C4-2B (cell line): ENCODE measurements at regions not wholly inside any gene's neighbourhood (a gene's known extent, or its start where the extent isn't known, plus 50 kb on each side); places are given as distances from the start of the nearest gene placed in this dataset.
"Not testable (repeated sequence)": the region's sequence is repeated elsewhere in the genome, so short reads cannot be mapped to it uniquely, and the experiment has no call there.

ENCODE experiments used
- H3K27ac ChIP-seq: fragments of 450-650 bp; 2 replicates; pipeline ENCODE4 v1.5.1; 2017
- ZFX ChIP-seq: fragments of 450-650 bp; IDR thresholded peaks from 2 replicates; pipeline ENCODE4 v1.6.1; 2017
- TF ChIP-seq, protein P1 (sequence below): fragments of 450-650 bp; conservative IDR thresholded peaks from 2 replicates; pipeline ENCODE4 v1.5.1; 2017; ENCODE audit warnings: mild to moderate bottlenecking

DNA sequence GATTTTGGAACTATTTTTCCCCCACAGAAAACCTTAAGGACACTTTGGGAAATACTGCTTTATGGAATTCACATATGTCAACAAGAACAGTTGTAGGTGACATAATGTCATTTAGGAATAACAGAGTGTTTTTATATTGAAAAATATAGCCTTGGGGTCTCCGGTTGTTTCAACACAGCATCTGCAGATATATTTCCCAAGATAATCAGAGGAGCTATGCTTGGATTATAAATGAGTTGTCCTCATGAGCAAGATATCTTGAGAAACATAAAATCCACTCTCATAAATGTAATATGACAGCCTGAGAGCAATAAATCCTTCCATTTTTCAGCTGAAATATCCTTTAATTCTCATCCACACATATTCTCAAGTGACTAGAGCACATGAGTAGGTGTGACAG is 473.7 kb upstream of the LMCD1 start:
- no peak for TF ChIP-seq ZFX
- TF ChIP-seq, protein P1, sequence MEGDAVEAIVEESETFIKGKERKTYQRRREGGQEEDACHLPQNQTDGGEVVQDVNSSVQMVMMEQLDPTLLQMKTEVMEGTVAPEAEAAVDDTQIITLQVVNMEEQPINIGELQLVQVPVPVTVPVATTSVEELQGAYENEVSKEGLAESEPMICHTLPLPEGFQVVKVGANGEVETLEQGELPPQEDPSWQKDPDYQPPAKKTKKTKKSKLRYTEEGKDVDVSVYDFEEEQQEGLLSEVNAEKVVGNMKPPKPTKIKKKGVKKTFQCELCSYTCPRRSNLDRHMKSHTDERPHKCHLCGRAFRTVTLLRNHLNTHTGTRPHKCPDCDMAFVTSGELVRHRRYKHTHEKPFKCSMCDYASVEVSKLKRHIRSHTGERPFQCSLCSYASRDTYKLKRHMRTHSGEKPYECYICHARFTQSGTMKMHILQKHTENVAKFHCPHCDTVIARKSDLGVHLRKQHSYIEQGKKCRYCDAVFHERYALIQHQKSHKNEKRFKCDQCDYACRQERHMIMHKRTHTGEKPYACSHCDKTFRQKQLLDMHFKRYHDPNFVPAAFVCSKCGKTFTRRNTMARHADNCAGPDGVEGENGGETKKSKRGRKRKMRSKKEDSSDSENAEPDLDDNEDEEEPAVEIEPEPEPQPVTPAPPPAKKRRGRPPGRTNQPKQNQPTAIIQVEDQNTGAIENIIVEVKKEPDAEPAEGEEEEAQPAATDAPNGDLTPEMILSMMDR: no peak
- H3K27ac ChIP-seq: no peak overlapping the region

DNA sequence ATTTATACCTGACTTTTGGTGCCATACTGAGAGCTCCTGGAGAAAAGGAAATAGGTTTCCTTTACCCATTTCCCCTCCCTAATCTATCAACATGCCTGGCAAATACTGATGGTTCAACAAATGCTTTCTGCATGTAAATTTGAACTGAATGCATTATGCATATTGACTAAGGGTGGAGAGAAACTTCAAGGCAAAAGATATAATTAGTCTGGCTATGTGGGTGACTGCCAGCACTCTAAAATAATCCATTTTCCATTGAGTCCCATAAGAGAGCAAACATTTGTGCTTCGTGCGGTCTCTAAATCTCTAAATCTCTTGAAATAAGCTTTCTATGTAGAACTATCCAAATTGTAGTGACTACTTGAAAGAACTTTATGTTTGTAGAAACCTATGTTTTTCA is 451.3 kb upstream of the LMCD1 start:
- no peak overlapping the region for H3K27ac ChIP-seq
- no peak for TF ChIP-seq ZFX
- TF ChIP-seq, protein P1: no peak

DNA sequence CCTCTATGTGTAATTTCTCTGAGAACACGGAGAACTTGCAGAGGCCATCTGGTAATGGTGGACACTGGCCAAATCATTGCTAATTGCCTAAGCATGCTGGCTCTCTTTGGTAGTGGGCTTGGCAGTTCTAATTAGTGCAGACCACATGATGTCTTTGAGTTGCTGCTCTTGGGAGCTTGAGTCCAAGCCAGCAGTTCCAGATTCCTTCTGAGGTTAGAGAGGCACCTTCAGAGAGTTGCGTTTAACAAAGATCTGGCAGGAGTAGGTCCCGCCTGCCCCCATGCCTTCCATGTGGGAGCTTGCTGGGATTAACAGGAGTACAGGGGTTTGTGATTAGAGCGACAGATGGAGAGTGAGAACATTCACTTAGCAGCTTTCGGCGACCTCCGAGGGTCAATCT is 449.0 kb upstream of the LMCD1 start:
- TF ChIP-seq, protein P1: no peak
- TF ChIP-seq ZFX: no peak

DNA sequence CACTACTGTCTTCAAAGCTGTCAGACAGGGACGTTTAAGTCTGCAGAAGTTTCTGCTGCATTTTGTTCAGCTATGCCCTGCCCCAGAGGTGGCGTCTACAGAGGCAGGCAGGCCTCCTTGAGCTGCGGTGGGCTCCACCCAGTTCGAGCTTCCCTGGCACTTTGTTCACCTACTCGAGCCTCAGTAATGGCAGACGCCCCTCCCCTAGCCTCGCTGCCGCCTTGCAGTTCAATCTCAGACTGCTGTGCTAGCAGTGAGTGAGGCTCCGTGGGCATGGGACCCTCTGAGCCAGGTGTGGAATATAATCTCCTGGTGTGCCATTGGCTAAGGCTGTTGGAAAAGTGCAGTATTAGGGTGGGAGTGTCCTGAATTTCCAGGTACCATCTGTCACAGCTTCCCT is 433.5 kb upstream of the LMCD1 start:
- H3K27ac ChIP-seq: not testable (repeated sequence)

More for the DNA sequence above, 449.0 kb upstream of the LMCD1 start:
- no peak overlapping the region for H3K27ac ChIP-seq

DNA sequence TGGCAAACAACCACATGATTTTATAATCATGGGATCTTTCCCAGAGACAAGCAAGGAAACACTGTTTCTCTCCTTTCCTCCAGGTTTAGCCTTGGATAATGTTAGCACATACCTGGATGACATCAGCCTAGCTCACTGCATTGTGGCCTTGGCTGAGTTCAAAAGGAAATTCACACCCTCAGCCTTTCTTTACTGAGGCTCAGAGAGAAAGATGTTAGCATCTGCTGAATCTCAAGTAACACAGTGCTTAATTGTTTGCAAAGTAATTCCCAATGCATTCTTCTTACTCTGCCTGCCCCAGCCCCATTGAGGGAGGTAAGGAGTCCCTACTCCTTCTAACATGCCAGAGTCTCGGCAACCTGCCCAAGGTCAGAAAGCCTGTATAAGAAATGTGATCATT is 432.2 kb upstream of the LMCD1 start:
- TF ChIP-seq ZFX: no peak
- TF ChIP-seq, protein P1: no peak
- no peak overlapping the region for H3K27ac ChIP-seq

DNA sequence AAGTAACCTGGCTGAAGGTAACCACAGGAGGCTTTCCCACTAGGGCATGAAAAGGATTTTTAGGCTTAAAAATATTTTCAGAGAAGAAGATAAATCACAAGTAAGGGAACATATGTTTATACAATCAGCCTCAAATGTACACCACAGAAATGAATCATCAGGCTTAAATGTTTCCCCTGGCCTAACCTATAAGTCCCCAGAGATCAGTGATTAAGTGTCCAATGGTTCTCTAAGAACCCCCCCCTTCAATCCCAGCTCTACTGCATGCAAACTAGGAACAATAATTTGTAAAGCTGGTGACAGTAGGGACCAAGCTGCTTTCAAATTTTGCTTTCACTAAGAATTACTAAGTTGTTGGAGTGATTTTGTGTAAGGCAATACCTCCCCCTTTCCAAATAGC is 431.6 kb upstream of the LMCD1 start:
- TF ChIP-seq, protein P1: no peak
- no peak for TF ChIP-seq ZFX
- H3K27ac ChIP-seq: no peak overlapping the region

DNA sequence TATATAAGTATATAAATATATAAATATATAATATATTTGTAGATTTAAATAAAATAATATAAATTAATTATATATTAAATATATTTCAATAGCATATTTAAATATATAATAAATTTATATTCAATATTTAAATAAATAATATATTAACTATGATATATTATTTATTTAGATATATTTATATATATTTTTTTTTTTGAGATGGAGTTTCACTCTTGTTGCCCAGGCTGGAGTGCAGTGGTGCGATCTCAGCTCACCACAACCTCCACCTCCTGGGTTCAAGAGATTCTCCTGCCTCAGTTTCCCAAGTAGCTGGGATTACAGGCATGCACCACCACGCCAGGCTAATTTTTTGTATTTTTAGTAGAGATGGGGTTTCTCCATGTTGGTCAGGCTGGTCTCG is 426.9 kb upstream of the LMCD1 start:
- not testable (repeated sequence) for H3K27ac ChIP-seq

DNA sequence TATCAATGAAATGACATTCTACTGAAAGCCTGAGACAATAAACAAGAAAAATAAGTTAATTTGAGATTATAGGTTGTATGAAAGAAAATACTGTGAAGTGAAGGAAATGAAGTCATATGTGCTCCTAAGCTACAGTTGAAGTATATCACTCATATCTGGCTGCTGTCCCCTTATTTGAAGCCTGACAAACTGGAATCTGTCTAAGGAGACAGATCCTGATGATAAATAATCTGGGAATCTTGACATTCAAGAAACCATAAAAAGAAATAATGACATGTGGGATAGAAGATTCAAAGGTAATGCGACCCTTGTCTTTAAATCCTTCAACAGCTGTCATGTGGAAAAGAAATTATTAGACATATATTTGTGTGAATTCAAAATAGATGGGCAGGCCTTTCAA is 424.5 kb upstream of the LMCD1 start:
- no peak overlapping the region for H3K27ac ChIP-seq
- no peak for TF ChIP-seq ZFX
- TF ChIP-seq, protein P1: no peak

DNA sequence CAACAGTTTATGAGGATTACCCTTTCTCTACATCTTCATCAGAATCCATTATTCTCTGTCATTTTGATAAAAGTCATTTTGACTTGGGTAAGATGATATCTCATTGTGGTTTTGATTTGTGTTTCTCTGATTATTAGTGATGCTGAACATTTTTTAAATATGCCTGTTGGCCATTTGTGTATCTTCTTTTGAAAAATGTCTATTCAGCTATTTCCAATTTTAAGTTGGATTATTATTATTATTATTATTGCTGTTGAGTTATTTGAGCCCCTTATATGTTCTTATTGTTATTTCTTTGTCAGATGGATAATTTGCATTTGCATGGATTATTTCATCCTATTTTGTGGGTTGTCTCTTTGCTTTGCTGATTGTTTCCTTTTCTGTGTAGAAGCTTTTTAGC is 421.2 kb upstream of the LMCD1 start:
- TF ChIP-seq, protein P1: no peak
- no peak for TF ChIP-seq ZFX

More for the DNA sequence above, 421.2 kb upstream of the LMCD1 start:
- no peak overlapping the region for H3K27ac ChIP-seq
